B cell (primary cell): ENCODE measurements at regions not wholly inside any gene's neighbourhood (a gene's known extent, or its start where the extent isn't known, plus 50 kb on each side); places are given as distances from the start of the nearest gene placed in this dataset.

Experiments used
- ATAC-seq: fragments of 200-7000 bp; cut with Tn5 transposase; one replicate; pipeline ENCODE4 v1.10.0; 2021; ENCODE audit warnings: low read depth, mild to moderate bottlenecking, moderate number of reproducible peaks, moderate library complexity
- CTCF ChIA-PET: fragments of 350-600 bp; sonication (Branson Sonifier 250); formaldehyde crosslinking; loops from one replicate; lab custom pipeline; 2021; ENCODE audit warnings: antibody characterized with exemption, inconsistent platforms; lab: Charles Lee
- POLR2A ChIA-PET: fragments of 350-600 bp; sonication (Branson Sonifier 250); formaldehyde crosslinking; loops from one replicate; lab custom pipeline; 2021; ENCODE audit warnings: antibody characterized with exemption; lab: Charles Lee
- DNase-seq: peaks from one replicate; pipeline ENCODE4 v3.0.0; 2013
- H2AFZ ChIP-seq: 2 replicates; pipeline ENCODE4 v1.6.1; 2012; ENCODE audit warnings: mild to moderate bottlenecking, low read depth, low read length; ENCODE audit not compliant: insufficient read depth, poor library complexity, severe bottlenecking
- H3K27ac ChIP-seq, 2 donors: 1 replicate in 1 of 2; 2 replicates in 1 of 2; pipeline ENCODE4 v1.5.1; 2012 to 2013; ENCODE audit warnings: low read length in 2 of 2, mild to moderate bottlenecking in 2 of 2, moderate library complexity in 1 of 2
- H3K27me3 ChIP-seq, 4 experiments: fragments of 200-600 bp in 1 of 4; sonication (generic) in 1 of 4; replicated peaks in 1 of 4; 1 replicate in 2 of 4; 2 replicates in 2 of 4; pipeline versions ENCODE4 v1.6.1 to v1.7.0; 2013 to 2016; ENCODE audit warnings: low read length in 3 of 4, mild to moderate bottlenecking in 2 of 4, mixed read lengths in 1 of 4, moderate library complexity in 1 of 4; ENCODE audit not compliant: insufficient read depth in 4 of 4, control insufficient read depth in 3 of 4; ENCODE audit errors: control extremely low read depth in 1 of 4
- H3K36me3 ChIP-seq, 2 experiments: replicated peaks in 1 of 2; 1 replicate in 1 of 2; 2 replicates in 1 of 2; pipeline versions ENCODE4 v1.6.1 to v1.7.1; 2013; ENCODE audit warnings: low read length in 1 of 2; ENCODE audit not compliant: insufficient read depth in 2 of 2, control insufficient read depth in 1 of 2; ENCODE audit errors: control extremely low read depth in 1 of 2, extremely low read depth in 1 of 2
- H3K4me1 ChIP-seq, 2 donors: fragments of 200-600 bp in 1 of 2; sonication (generic) in 1 of 2; 1 replicate in 1 of 2; 2 replicates in 1 of 2; pipeline versions ENCODE4 v1.5.1 to v1.6.1; 2013 to 2017; ENCODE audit warnings: low read length in 2 of 2; ENCODE audit not compliant: control insufficient read depth in 2 of 2, insufficient read depth in 2 of 2
- H3K4me2 ChIP-seq: replicated peaks from 2 replicates; pipeline ENCODE3; 2012; ENCODE audit warnings: mild to moderate bottlenecking, low read depth, low read length; ENCODE audit not compliant: poor library complexity, severe bottlenecking
- H3K4me3 ChIP-seq, 5 experiments: fragments of 200-600 bp in 1 of 5; sonication (generic) in 1 of 5; 1 replicate in 3 of 5; 2 replicates in 2 of 5; pipeline versions ENCODE4 v1.5.1 to v1.7.0; 2011 to 2016; ENCODE audit warnings: low read length in 4 of 5, mild to moderate bottlenecking in 4 of 5, low read depth in 2 of 5, control low read depth in 1 of 5, moderate library complexity in 1 of 5; ENCODE audit not compliant: insufficient read depth in 1 of 5; ENCODE audit errors: control extremely low read depth in 1 of 5, extremely low read depth in 1 of 5
- H3K79me2 ChIP-seq: fragments of 200-600 bp; sonication (generic); one replicate; pipeline ENCODE4 v1.6.0; 2016; ENCODE audit warnings: low read length; ENCODE audit not compliant: control insufficient read depth, insufficient read depth
- H3K9ac ChIP-seq: fragments of 200-600 bp; sonication (generic); 2 replicates; pipeline ENCODE4 v1.6.1; 2017; ENCODE audit warnings: mild to moderate bottlenecking, low read length, moderate library complexity
- H3K9me3 ChIP-seq, 3 donors: one replicate each; pipeline versions ENCODE4 v1.6.1 to v1.7.1; 2013; ENCODE audit warnings: low read length in 2 of 3; ENCODE audit not compliant: control insufficient read depth in 2 of 3, insufficient read depth in 1 of 3; ENCODE audit errors: control extremely low read depth in 1 of 3
- H4K20me1 ChIP-seq: 2 replicates; pipeline ENCODE4 v1.6.0; 2012; ENCODE audit warnings: mild to moderate bottlenecking, low read length; ENCODE audit not compliant: insufficient read depth, control insufficient read depth, poor library complexity, severe bottlenecking
- H3K27ac Mint-ChIP-seq: one replicate; pipeline ENCODE4 v1.8.0; 2021; ENCODE audit warnings: mixed read lengths
- H3K27me3 Mint-ChIP-seq: one replicate; pipeline ENCODE4 v1.8.0; 2021; ENCODE audit warnings: mixed read lengths
- H3K4me1 Mint-ChIP-seq: one replicate; pipeline ENCODE4 v1.8.0; 2021; ENCODE audit warnings: mixed read lengths
- H3K4me3 Mint-ChIP-seq: one replicate; pipeline ENCODE4 v1.8.0; 2021; ENCODE audit warnings: mixed read lengths
- H3K9me3 Mint-ChIP-seq: one replicate; pipeline ENCODE4 v1.8.0; 2022; ENCODE audit warnings: mixed read lengths; ENCODE audit not compliant: insufficient read depth
- CTCF ChIP-seq: fragments of 200-600 bp; IDR thresholded peaks from one replicate; pipeline ENCODE4 v1.8.0; 2022; ENCODE audit warnings: antibody characterized with exemption, mild to moderate bottlenecking
- EZH2 ChIP-seq: IDR thresholded peaks from 2 replicates; pipeline ENCODE4 v1.6.1; 2012; ENCODE audit warnings: borderline replicate concordance, low read depth, mild to moderate bottlenecking, moderate library complexity, low read length; ENCODE audit not compliant: insufficient read depth, poor library complexity, severe bottlenecking
- WGBS: methylation state at CpG from one replicate; pipeline ENCODE4 v1.1.5; 2013; ENCODE audit warnings: missing lambda C conversion rate; ENCODE audit not compliant: insufficient coverage; 5-methylcytosine and 5-hydroxymethylcytosine counted together
- intact Hi-C: fragments of 100-400 bp; cut with micrococcal nuclease; formaldehyde crosslinking; loops from one replicate; pipeline ENCODE4 v1.10.0; 2022

GRCh38 chr12:93205361-93205760 is 172.4 kb upstream of the NUDT4 start:
- Histone ChIP-seq H3K4me1 (no peaks in the 10 kb centered on the region), H3K79me2 (no peaks in the 10 kb centered on the region), H3K4me2 (no peak overlapping the region), H3K27me3 (no peaks in the 10 kb centered on the region), H3K36me3 (no peaks in the 10 kb centered on the region), H2AFZ (no peak overlapping the region), H3K4me3 (no peak overlapping the region), H3K9ac (no peak overlapping the region), H3K9me3 (no peaks in the 10 kb centered on the region), H3K27ac (no peak overlapping the region), H4K20me1 (no peaks in the 10 kb centered on the region)
- ATAC-seq (no peak), DNase-seq (no peak)
- 100% methylated on average over 2 of the region's 3 CpGs for WGBS
- intact Hi-C loops, result no loop called here
- H3K27me3 Mint-ChIP-seq, result peaks cover 2% of the 10 kb centered on the region
- H3K27ac Mint-ChIP-seq, result no peak overlapping the region
- ChIA-PET POLR2A (no interaction called here), CTCF (no interaction called here)
- no peak overlapping the region for H3K4me3 Mint-ChIP-seq
- H3K4me1 Mint-ChIP-seq, result no peaks in the 10 kb centered on the region
- no peak for TF ChIP-seq EZH2
- no peak for TF ChIP-seq CTCF
- peaks cover 2% of the 10 kb centered on the region for H3K9me3 Mint-ChIP-seq

GRCh38 chr12:93208011-93208410 is 169.7 kb upstream of the NUDT4 start:
- H3K4me1 ChIP-seq, result no peaks in the 10 kb centered on the region
- H4K20me1 ChIP-seq, result no peaks in the 10 kb centered on the region
- no peak overlapping the region for H2AFZ ChIP-seq
- DNase-seq (no peak), ATAC-seq (no peak)
- H3K4me3 ChIP-seq, result no peak overlapping the region
- no peaks in the 10 kb centered on the region for H3K79me2 ChIP-seq
- H3K27me3 ChIP-seq, result no peaks in the 10 kb centered on the region
- no peak overlapping the region for H3K9ac ChIP-seq
- H3K27me3 Mint-ChIP-seq, result no peaks in the 10 kb centered on the region
- ChIA-PET POLR2A (no interaction called here), CTCF (no interaction called here)
- H3K9me3 ChIP-seq, result no peaks in the 10 kb centered on the region
- TF ChIP-seq CTCF (no peak), EZH2 (no peak)
- H3K27ac Mint-ChIP-seq, result no peak overlapping the region
- H3K4me2 ChIP-seq, result no peak overlapping the region
- H3K4me3 Mint-ChIP-seq, result no peak overlapping the region
- H3K36me3 ChIP-seq, result no peaks in the 10 kb centered on the region
- intact Hi-C loops, result no loop called here
- H3K4me1 Mint-ChIP-seq, result no peaks in the 10 kb centered on the region
- H3K9me3 Mint-ChIP-seq, result no peaks in the 10 kb centered on the region
- H3K27ac ChIP-seq, result no peak overlapping the region
- WGBS, result no CpG with 5 or more reads among the region's 1 CpG
